GM19324 (cell line): ENCODE measurements at regions not wholly inside any gene's neighbourhood (a gene's known extent, or its start where the extent isn't known, plus 50 kb on each side); places are given as distances from the start of the nearest gene placed in this dataset.

Experiments used
- ATAC-seq: cut with Tn5 transposase; IDR thresholded peaks from one replicate; pipeline ENCODE4 v1.9.1; 2021; ENCODE audit warnings: mild to moderate bottlenecking, moderate library complexity; ENCODE audit not compliant: unreplicated experiment, low FRiP score

GRCh38 chr22:34038801-34039555 is 118.7 kb upstream of the LARGE1 start:
- no peak for ATAC-seq

DNA sequence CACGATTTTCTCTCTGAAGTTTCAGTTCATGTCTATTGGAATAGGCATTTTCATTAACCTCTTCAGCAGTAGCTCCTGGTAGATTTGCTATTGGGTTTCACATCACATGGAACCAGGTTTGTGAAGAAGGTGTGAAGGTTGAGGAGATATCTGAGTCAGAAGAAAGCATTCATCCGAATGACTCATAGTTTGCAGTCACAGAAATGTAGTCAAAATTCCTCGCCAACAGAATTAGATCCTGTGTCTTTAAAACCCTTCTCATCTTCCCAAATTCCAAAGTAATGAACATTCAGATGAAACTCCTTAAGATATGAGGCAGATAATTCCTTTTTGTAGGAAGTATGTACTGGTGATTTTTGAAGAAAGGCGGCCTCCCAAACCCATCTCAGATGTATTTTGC is 125.0 kb upstream of the LARGE1 start:
- ATAC-seq: no peak

- ATAC-seq: no peak
These were observed 135.4 kb upstream of the LARGE1 start for GRCh38 chr22:34055525-34056200.

DNA sequence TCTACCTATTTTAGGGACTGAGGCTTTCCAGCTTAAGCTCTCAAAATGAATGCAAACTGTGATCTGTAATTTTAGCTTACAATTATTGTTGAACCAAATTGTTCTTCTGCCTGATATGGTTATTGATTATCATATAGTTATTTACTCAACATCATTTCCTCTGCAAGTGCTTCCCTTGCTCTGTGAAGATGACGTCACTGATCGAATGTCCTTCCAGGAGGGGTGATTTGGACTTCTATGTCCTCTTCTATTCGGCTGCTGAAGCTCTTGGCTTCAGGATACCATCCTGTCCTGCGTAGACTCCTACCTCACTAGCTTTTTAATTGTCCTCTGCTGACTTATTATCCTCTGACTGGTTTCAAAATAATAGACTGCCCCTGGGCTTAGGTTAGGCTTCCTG is 137.4 kb upstream of the LARGE1 start:
- no peak for ATAC-seq

- no peak for ATAC-seq
These were observed 144.4 kb upstream of the LARGE1 start for GRCh38 chr22:34064696-34065095.

GRCh38 chr22:34067031-34067430 is 146.8 kb upstream of the LARGE1 start:
- no peak for ATAC-seq

GRCh38 chr22:34068001-34068400 is 147.7 kb upstream of the LARGE1 start:
- no peak for ATAC-seq

- ATAC-seq: no peak
These were observed 149.8 kb upstream of the LARGE1 start for GRCh38 chr22:34070051-34070450.

DNA sequence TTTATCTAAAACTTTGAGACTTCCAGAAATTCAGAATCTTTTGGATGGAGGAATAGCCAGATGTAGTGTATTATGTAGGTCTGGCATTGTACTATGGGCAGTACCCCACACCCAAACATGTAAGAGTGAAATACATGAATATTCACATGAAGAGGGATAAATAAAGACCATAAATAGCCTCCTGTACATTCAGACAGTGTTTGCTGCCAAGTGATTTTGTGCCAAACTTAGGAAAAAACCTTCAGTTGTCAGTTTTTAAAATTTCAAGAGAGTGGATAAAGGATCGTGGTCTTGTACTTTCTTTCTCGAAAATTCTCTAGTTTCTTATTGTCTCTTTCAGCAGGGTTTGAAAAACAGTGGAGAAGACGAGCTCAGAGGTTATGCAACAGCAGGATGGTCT is 150.3 kb upstream of the LARGE1 start:
- no peak for ATAC-seq

DNA sequence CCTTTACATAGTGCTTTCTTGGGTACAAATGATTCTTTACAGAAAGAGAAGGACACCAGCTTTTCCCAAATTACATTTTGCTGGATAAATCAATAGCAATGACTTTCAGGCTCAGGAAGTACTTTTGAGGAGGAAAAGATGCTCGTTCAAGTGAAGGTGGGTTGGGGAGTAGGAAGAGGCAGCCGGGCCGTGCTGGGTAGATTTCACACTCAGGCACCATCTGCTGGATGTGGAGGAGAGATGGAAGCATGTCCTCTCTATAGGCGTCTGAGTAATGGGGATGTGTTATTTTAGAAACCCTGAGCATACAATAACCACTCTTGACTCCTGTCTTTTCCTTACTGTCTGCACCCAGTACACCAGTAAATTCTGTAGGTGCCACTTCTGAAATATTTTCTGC is 152.3 kb upstream of the LARGE1 start:
- ATAC-seq: no peak

DNA sequence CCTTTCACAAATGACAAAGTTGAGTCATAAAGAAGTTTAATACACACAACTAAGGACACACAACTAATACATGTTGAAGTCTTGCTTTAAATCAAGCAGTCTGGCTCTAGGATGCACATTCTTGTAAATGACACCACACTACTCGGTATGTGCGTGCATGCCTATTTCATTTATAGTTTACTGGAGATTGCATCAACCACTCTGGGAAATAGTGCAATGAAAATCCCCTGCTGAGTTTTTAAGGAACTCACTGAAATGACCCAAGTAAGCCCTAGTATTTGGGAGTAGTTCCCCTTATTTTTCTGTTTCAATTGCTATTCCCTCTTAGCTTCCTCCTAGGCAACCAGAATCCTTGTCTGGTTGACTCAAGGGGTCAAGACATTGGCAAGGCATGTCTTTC is 160.2 kb upstream of the LARGE1 start:
- ATAC-seq: no peak

DNA sequence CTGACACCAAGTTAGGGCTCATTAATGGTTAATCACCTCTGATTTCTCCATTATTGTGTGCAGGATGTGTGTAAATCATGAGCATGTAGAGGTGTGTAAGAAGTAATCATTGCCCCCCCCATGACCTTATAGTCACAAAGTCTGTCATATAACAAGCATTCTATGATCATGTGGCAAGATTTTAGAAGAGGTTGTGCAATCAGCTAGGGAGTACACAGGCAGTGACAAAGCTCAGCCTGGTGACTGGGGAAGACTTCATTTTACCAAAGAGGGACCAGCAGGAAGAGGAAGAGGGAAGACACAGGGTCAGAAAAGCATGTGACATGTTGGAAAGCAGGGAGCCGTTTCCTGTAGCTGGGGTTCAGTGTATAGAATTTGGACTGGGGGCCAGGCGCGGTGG is 176.5 kb upstream of the LARGE1 start:
- ATAC-seq: no peak

DNA sequence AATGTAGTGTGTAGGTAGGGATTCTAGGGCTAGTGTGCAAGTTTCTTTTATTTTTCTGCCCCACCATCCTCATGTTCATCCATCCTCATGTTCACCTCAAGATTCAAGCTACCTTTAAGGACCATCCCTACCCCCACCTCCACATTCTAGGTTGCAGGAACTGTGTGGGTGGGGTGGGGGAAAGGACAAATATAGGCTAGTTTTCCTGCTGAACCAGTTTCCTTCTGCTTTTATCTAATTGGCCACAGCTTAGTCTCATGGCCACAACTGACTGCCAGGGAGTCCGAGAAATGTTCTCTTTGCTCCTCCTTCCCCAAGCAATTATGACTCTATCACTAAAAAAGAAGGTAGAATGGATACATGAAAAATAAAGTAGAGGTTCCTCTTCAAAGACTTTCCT is 179.0 kb upstream of the LARGE1 start:
- no peak for ATAC-seq

DNA sequence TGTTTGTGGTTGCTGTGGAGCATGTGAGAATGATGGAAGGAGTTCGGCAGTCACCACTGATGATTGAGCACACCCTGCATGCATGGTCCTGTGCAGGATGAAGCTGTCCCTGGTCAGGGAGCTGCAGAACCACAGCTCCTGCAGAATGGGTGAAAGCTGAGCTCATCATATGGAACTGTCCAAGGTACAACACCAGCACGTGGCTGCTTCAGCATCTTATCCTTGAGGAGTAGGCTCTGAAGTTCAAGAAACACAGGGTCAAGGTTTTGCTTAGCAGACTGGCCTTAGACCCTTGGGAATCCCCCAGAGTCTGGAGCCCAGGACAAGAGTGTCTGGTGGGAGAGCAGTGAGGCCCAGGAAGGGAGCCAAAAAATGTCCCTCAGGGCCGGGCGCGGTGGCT is 182.4 kb upstream of the LARGE1 start:
- ATAC-seq: no peak

DNA sequence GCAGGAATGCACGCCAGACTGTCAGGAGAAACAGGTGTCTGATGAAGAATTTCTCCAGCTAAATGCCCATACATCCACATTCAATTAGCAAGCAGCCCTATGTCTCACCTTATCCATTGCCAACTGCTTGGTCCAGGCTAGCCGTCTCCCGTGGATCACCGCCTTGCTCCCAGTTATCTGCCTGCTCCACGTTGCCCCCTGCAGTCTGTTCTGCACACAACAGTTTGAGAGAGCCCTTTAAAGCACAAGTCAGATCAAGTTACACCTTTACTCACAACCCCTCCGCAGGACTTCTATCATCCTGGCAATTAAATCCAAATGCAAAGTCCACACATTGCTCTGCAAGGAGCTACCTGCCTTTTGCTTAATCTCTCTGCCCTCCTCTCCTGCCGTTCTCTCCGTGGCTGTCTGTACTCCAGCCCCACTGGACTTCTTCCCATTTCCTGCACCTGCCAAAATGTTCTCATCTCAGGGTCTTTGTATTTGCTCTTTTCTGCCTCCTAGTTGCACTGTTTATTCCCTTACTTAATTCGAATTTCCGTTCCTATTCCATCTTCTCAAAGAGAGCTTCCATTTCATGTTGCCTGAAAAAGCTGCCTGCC is 185.3 kb upstream of the LARGE1 start:
- ATAC-seq: no peak

DNA sequence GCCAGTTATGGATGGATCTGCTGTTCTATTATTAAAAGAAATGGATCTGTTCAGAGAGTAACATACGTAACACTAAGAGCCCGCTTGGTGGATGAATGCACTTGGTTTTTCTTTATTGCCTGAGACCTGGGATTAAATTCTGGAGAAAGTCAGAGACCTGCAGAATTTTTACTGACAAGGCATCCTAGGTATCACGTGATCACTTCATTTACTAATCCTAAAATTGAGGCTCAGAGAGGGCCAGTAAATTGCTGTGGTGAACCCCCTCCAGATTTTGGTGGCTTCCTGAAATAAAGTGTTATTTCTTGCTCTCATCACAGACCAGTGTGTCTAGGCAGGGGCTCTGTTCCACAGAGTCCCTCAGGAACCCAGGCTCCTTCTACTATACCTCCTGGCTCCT is 187.9 kb upstream of the LARGE1 start:
- no peak for ATAC-seq

DNA sequence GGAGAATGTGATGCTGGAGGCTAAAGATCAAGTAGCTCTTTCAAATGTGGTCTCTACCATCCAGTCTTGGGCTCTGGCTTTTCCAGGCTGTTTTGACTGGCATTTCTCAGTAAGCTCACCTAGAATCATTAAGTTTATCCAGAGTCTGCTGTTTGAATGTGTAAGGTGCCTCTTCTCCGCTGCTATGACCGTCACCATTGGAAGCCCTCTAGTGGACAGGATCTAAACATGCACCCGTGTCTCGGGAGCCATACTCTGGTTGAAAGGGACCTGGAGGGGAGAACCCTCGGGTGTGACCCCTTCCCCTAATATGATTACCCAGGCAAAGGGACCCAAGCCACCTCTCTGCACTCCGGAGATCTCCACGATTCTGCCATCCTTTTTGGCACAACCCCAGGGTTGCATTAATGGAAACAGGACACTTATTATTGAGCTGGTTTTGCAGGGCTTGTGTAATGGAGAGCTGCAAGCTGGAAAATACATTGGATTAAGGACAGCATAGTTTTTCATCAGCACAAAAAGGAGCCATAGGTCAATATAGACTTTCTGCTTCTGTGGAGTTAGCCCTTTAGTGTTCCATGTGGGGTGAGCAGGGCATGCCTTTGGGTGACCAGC is 191.0 kb upstream of the LARGE1 start:
- ATAC-seq: no peak

DNA sequence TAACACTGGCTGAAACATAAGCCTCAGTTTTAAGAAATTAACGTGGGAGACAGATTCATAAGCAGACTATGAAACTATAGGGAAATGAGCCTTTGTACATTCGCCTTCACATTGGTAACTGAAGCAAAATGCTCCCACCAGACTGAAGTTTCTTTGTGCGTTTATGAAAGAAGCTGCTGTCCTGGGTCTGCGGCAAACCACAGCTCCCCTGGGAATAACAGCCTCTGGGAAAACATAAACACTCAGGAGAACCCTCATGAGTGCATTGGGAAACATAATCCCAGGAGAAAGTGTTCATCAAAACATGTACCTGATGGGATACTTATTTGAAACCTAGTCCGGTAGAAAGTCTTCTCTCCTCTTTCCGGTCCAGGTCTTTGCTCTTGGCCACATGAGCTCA is 193.1 kb upstream of the LARGE1 start:
- no peak for ATAC-seq

GRCh38 chr22:34114406-34114805 is 194.1 kb upstream of the LARGE1 start:
- no peak for ATAC-seq

DNA sequence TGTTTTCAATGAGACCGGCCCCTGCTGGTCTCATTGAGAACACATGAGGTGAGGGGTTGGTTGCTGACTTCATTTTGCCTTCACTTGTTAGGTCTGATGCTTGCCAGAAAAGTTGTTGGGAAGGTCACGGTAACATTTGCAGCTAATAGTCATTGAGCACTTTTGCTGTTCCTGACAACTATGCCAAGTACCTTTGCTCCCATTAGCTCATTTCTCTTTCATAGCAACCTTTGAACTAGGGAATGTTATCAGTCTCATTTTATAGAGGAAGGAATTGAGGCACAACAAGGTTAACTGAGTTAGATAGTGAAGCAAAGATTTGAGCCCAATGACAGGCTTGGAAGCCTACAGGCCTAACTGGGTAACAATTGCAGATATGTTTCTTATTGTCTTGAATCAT is 195.4 kb upstream of the LARGE1 start:
- ATAC-seq: no peak

GRCh38 chr22:34116126-34116525 is 195.8 kb upstream of the LARGE1 start:
- ATAC-seq: no peak

GRCh38 chr22:34122042-34122441 is 201.8 kb upstream of the LARGE1 start:
- ATAC-seq: no peak
